NCI-H1436 (cell line): ENCODE measurements at regions not wholly inside any gene's neighbourhood (a gene's known extent, or its start where the extent isn't known, plus 50 kb on each side); places are given as distances from the start of the nearest gene placed in this dataset.

ENCODE experiments used
- DNase-seq: peaks from one replicate; lab custom pipeline; 2025; lab: John Stamatoyannopoulos, UW

GRCh38 chr10:108785011-108785410 is 1138.3 kb downstream of the XPNPEP1 start:
- no peak for DNase-seq

GRCh38 chr10:108784534-108784933 is 1138.8 kb downstream of the XPNPEP1 start:
- DNase-seq = no peak

GRCh38 chr10:108783897-108784296 is 1139.4 kb downstream of the XPNPEP1 start:
- no peak for DNase-seq

GRCh38 chr10:108782411-108782810 is 1140.9 kb downstream of the XPNPEP1 start:
- DNase-seq = no peak

GRCh38 chr10:108779501-108779900 is 1143.8 kb downstream of the XPNPEP1 start:
- no peak for DNase-seq

GRCh38 chr10:108775911-108776475 is 1147.3 kb downstream of the XPNPEP1 start:
- DNase-seq = no peak

- DNase-seq = no peak
These were observed 1152.2 kb downstream of the XPNPEP1 start for GRCh38 chr10:108771106-108771505.

GRCh38 chr10:108765794-108766193 is 1157.5 kb downstream of the XPNPEP1 start:
- no peak for DNase-seq

GRCh38 chr10:108757946-108758345 is 1165.4 kb downstream of the XPNPEP1 start:
- DNase-seq = no peak

- no peak for DNase-seq
These were observed 1167.7 kb downstream of the XPNPEP1 start for GRCh38 chr10:108755646-108756045.

- no peak for DNase-seq
These were observed 1170.0 kb downstream of the XPNPEP1 start for GRCh38 chr10:108753326-108753725.

- DNase-seq = no peak
These were observed 1174.3 kb downstream of the XPNPEP1 start for GRCh38 chr10:108749042-108749441.

- no peak for DNase-seq
These were observed 1187.2 kb downstream of the XPNPEP1 start for GRCh38 chr10:108736111-108736510.

- DNase-seq = no peak
These were observed 1187.9 kb downstream of the XPNPEP1 start for GRCh38 chr10:108735380-108735779.

- no peak for DNase-seq
These were observed 1201.4 kb downstream of the XPNPEP1 start for GRCh38 chr10:108721874-108722273.

GRCh38 chr10:108716352-108716751 is 1207.0 kb downstream of the XPNPEP1 start:
- no peak for DNase-seq

- no peak for DNase-seq
These were observed 1213.2 kb downstream of the XPNPEP1 start for GRCh38 chr10:108709927-108710722.

GRCh38 chr10:108708363-108708762 is 1214.9 kb downstream of the XPNPEP1 start:
- DNase-seq = no peak

GRCh38 chr10:108696792-108697477 is 1226.4 kb downstream of the XPNPEP1 start:
- no peak for DNase-seq

GRCh38 chr10:108691126-108691525 is 1232.2 kb downstream of the XPNPEP1 start:
- DNase-seq = no peak

- DNase-seq = no peak
These were observed 1232.8 kb downstream of the XPNPEP1 start for GRCh38 chr10:108690530-108690929.

GRCh38 chr10:108689891-108690290 is 1233.4 kb downstream of the XPNPEP1 start:
- no peak for DNase-seq

GRCh38 chr10:108688314-108688713 is 1235.0 kb downstream of the XPNPEP1 start:
- no peak for DNase-seq
